GM12875 (cell line): ENCODE measurements at regions not wholly inside any gene's neighbourhood (a gene's known extent, or its start where the extent isn't known, plus 50 kb on each side); places are given as distances from the start of the nearest gene placed in this dataset.

Experiments used
- H3K4me3 ChIP-seq: one replicate; pipeline ENCODE4 v1.5.1; 2011; ENCODE audit warnings: low read depth, low read length, control low read depth
- TF ChIP-seq, protein P1 (sequence below): IDR thresholded peaks from 2 replicates; pipeline ENCODE4 v1.5.1; 2011; ENCODE audit warnings: low read depth, mild to moderate bottlenecking, control low read depth, inconsistent platforms, low read length, moderate library complexity, borderline replicate concordance; ENCODE audit not compliant: insufficient read depth

DNA sequence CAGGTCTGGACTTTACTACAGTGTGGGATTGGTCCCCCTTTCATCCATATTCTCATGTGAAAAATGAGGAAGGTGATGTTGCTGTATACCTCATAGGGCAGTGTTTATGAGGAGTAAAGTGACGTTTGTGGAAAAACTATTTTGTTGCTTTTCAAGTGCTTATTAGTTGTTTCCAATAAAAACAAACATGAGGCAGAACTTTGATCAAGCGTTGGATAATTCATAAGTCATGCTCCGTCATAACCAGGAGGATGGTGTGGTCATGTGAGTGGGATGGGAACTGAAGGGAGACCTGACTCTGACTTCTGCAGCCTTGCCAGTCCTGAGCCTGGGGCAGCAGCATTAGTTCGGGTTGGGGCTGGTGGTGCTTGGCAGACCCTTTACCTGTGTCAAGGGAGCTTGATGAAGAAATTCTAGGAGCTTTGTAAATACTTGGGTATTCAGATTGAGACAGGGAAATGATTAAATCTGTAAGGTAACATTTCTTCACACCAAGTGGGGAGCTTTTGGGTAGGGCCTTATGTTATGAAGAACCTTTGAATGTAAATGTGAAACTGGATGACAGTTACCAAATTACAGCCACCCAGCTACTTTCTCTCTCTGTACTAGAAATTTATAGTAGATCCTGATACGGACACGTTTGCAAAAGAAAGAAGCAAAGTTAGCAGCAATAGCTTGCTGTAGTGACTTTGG lies 462.4 kb upstream of the RGS6 start:
- H3K4me3 ChIP-seq = no peak overlapping the region

GRCh38 chr14:71471634-71472355 lies 460.4 kb upstream of the RGS6 start:
- H3K4me3 ChIP-seq = no peak overlapping the region
- TF ChIP-seq, protein P1, sequence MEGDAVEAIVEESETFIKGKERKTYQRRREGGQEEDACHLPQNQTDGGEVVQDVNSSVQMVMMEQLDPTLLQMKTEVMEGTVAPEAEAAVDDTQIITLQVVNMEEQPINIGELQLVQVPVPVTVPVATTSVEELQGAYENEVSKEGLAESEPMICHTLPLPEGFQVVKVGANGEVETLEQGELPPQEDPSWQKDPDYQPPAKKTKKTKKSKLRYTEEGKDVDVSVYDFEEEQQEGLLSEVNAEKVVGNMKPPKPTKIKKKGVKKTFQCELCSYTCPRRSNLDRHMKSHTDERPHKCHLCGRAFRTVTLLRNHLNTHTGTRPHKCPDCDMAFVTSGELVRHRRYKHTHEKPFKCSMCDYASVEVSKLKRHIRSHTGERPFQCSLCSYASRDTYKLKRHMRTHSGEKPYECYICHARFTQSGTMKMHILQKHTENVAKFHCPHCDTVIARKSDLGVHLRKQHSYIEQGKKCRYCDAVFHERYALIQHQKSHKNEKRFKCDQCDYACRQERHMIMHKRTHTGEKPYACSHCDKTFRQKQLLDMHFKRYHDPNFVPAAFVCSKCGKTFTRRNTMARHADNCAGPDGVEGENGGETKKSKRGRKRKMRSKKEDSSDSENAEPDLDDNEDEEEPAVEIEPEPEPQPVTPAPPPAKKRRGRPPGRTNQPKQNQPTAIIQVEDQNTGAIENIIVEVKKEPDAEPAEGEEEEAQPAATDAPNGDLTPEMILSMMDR = no peak

More for the DNA sequence above, 462.4 kb upstream of the RGS6 start:
- TF ChIP-seq, protein P1 = no peak

DNA sequence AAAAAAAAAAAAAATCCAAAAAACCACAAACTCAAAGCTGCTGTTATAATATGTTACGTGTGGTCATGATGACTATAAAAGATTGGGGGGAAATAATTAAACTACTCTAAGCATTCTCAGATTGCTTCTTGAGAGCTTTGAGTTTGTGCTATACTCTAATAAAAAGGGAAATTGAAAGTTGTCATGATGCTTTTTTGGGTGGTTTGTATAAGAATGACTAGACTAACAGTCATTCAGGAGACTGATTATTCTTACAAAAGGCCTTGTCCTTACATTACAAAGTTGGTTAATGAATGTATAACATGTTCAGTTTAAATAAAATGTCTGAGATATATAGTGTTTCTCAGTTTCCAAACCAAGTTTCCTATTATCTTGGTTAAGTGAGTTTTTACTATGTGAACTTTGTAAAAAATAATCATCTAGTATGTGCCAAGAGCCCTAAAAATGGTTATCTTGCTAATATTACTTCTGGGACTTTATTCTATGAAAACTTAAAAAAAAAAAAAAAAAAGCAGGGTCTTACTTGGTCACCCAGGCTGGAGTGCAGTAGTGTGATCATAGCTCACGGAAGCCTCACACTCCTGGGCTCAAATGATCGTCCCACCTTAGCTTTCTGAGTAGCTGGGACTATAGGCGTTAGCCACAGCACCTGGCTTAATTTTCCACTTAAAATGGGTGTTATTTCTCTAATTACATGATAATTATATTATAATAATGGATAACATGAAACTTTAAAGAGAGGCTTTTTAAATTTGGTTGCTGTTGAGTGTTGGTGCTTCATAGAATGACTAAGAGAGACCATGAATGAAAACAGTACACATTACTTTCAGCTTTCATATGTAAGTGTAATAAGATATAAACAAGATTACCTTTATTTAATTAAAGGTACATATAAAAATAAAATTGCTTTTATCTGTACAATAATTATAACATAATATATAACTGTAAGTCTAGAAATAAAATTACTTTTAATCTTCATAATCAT lies 459.6 kb upstream of the RGS6 start:
- no peak overlapping the region for H3K4me3 ChIP-seq
- TF ChIP-seq, protein P1 = no peak

DNA sequence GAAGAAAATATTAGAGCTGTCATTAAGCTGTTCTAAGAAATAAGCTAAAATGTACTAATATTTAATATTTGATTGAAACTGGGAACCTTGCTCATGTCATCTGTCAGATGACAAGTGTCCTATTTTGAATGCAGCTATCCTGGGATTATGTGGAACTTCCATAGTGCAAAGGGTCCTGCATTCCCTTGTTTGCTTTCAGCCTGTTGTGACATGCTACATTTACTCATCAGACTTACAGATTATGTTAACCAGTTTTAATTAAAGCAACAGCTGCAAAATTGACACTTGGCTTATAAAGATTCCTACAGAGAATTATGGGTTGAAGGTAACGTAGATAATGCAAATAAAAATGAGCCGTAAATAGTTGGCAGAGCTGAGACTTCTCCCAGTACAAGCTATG lies 458.4 kb upstream of the RGS6 start:
- TF ChIP-seq, protein P1 = no peak
- H3K4me3 ChIP-seq = no peak overlapping the region

GRCh38 chr14:71474301-71475265 lies 457.6 kb upstream of the RGS6 start:
- TF ChIP-seq, protein P1 = no peak
- no peak overlapping the region for H3K4me3 ChIP-seq

GRCh38 chr14:71475916-71476315 lies 456.3 kb upstream of the RGS6 start:
- no peak overlapping the region for H3K4me3 ChIP-seq
- TF ChIP-seq, protein P1 = no peak
